Limb (tissue), 2 donors: ENCODE measurements at regions not wholly inside any gene's neighbourhood (a gene's known extent, or its start where the extent isn't known, plus 50 kb on each side); places are given as distances from the start of the nearest gene placed in this dataset.
"Not testable (repeated sequence)": the region's sequence is repeated elsewhere in the genome, so short reads cannot be mapped to it uniquely, and the experiment has no call there.

Experiments used
- DNase-seq, 2 donors: peaks; one replicate each; pipeline ENCODE4 v3.0.0-alpha.2; 2016; ENCODE audit errors: extremely low spot score in 2 of 2

DNA sequence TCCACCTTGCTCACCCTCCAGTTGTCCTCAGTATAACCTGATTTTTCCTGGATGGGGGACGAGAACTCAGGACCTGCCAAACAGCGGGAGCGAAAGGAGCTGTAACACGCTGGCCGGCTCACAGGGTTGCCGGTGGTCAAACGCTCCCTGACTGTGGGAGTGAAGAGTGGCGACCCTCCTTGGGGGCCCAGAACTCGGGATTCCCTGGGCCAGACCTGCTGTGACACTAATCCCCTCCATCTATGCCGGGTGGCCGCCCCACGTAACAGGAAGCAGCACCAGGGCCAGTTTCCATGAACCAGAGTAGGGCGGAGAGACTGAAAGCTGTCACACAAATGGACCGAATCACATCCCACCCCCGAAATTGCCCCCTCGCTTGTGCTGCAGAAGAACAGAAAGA is 1809.2 kb upstream of the ACO1 start:
- no peak for DNase-seq

DNA sequence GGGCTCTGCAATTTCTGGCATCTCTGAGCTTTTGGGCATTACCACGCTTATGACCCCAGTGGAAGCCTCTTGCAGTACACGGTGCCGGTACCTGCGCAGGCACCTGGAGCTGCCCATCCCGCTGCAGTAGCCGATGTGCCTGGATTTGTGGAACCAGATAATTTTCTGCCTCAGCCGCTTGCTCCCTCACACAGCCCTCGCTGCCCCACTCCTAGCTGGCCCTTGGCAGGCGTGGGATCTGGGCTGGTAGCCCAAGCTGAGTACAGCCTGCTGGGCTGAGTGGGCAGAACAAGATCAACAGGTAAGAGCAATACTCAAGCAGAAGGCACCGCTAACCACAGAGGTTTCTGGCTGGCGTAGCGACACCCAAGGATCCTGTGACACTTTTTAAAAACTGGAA is 1808.8 kb upstream of the ACO1 start:
- no peak for DNase-seq

DNA sequence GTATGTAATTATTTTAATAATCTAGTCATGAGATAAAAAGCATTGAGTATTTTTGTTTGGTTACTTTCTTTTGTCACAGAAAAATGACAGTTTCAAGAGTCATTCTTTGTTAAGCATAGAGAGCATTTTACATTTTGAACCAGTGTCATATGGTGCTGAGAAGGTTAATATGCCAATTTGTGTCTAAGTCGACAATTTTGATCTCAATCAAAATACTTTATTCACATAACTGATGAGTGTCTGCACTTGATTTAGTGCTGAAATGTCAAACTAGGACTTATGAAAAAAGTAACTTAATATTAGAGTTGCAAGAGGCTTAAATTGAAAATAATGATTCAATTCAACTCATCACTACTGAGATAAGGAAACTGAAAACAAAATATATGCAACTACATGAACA is 1804.6 kb upstream of the ACO1 start:
- no peak for DNase-seq

DNA sequence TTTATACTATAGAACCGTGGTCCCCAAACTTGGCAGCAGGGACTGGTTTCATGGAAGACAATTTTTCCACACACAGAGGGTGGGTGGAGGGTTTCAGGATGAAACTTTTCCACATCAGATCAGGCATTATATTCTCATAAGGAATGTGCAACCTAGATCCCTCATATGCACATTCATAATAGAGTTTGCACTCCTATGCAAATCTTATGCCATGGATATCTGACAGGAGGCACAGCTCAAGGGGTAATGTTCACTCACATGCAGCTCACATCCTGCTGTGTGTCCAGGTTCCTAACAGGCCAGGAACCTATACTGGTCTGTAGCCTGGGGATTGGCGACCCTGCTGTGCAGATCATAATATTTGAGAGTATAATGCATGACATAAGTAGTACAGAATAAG is 1802.2 kb upstream of the ACO1 start:
- no peak for DNase-seq

DNA sequence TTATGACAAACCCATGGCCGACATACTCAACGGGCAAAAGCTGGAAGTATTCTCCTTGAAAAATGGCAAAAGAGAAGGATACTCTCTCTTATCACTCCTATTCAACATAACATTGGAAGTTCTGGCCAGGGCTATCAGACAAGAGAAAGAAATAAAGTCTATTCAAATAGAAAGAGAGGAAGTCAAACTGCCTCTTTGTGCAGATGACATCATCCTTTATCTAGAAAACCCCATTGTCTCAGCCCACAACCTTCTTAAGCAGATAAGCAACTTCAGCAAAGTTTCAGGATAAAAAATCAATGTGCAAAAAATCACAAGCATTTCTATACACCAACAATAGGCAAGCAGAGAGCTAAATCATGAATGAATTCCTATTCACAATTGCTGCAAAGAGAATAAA is 1799.9 kb upstream of the ACO1 start:
- DNase-seq: no peak

DNA sequence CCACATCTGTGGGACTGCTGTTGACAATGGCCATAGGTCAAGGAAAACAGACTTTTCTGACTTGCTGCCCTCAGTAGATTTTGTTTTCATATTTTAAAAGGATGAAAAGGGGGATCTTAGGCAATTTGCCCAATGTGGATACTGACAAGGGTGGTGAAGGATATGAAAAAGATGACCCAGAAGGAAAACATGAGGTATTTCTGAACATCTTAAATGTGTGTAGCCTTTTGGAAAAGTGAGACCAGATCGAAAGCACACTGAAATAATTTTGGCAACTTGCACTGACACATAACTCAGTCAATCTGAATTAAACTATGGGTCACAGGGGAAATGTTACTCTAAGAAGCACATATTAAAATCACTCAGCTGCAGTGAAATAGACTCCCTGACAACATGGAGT is 1793.0 kb upstream of the ACO1 start:
- DNase-seq: peak in 1 of 2 donors; percentile 23

DNA sequence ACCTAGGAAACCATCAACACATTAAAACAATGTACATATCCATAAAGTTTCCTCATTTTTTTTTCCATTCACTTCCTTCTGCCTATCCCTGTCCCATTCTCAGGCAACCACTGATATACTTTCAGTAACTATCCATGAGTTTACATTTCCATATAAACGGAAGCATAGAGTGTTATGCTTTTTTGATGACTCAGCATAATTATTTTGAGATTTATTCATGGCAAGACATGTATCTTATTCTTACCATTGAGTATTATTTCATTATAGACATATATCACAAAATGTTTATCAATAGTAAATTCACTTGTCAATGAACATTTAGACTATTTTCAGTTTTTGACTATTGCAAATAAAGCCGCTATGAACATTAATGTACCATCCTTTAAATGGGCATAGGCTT is 1786.8 kb upstream of the ACO1 start:
- DNase-seq: no peak

DNA sequence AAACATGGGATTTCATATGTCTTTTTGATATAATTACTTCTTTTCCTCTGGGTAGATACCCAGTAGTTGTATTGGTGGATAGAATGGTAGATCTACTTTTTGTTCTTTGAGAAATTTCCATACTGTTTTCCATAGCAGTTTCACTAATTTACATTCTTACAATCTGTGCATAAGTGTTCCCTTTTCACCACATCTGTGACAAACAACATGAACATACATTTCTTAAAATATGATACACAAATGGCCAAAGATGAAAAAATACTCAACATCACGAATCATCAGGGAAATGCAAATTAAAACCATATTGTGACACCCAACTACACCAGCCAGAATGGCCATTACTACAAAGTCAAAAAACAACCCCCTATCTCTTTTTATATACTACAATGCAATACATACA is 1778.5 kb upstream of the ACO1 start:
- DNase-seq: no peak

DNA sequence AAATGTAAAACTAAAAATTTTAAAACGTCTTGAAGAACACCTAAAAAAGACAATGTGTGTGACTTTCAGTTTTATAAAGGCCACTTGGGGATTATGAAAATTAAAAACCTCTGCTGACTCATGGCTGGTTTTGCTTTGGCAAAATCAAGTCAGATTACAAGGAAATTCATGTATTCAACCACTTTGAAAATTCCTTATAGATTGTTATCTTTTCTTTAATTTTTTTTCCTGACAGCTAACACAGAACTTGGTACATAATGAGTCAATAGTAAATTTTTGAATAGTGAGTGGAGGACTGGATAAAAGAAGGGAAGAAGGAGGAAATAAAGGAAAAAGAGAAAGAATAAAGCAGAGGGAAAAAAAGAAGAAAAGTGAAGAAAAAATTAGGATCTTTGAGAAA is 1774.7 kb upstream of the ACO1 start:
- no peak for DNase-seq

DNA sequence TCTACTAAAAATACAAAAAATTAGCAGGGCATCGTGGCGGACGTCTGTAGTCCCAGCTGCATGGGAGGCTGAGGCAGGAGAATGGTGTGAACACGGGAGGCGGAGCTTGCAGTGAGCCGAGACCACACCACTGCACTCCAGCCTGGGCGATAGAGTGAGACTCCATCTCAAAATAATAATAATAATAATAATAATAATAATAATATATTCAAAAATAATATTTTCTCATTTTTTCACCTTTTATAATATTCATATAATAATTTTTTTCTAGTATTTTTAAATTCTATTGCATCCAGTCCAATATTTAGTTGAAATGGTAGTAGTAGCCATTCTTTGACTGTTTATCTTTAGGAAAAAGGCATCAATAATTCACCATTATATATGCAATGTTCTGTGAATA is 1767.7 kb upstream of the ACO1 start:
- not testable (repeated sequence) for DNase-seq

DNA sequence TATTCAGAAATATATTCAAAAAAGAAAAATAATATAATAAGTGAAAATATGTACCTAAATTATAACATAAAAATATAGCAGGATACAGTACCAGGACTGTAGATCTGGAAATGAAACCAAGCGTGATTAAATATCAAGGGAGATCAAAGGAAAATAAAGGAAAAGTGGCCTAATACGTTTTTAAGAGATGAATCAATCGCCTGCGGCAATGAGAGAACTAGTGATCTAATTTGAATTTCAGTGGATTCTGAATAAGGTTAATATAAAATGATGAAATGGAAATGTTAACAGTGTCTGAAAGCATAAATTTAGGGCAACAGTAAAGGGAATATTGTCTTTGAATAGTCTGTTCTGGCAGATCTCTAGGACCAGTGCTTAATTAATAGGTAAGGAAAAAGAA is 1761.9 kb upstream of the ACO1 start:
- no peak for DNase-seq

DNA sequence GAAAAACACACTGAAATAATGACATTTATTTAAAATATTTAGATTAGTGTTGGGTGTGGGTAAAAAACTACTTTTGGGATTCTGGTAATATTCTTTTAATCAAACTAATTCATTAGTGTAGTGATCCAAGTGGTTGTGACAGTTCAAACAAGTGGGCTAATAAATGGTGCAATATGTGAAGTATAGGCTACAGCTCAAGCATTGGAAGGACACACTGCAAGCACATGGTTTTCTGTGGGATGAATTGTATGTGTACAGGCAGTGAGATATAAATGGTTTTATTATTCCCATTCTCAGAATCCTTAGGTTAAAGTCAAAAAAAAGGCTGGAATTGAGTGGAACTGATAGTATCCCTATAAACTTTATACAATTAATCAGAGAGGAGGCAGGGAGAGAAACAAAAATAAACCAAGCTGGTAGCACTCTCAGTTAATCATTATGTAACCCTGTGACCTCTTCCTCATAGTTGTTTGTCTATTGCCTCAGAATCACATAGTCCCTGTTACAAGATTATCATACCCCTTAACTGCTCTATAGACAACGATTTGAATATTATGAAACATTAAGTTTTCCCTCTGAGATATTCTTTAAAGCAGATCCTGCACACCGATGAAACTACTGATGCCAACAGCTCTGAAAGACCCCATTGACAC is 1755.4 kb upstream of the ACO1 start:
- DNase-seq: no peak

DNA sequence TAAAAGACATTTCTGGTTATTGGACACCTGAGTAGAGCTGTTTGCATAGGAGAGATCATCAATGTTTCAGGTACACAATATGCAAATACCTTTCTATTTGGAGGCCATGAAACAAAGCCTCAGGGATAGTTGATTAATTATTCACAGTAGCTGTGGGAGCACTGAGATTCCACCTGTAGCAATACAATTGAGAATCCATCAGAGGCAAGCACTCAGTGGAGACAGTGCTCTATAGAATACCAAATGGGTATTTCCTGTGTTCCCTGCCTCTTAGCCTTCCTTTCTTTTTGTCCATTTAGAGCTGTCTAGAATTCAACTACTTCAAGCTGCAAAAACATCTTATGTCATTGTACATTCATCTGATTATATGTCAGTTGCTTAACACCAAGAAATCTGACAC is 1754.0 kb upstream of the ACO1 start:
- DNase-seq: no peak

DNA sequence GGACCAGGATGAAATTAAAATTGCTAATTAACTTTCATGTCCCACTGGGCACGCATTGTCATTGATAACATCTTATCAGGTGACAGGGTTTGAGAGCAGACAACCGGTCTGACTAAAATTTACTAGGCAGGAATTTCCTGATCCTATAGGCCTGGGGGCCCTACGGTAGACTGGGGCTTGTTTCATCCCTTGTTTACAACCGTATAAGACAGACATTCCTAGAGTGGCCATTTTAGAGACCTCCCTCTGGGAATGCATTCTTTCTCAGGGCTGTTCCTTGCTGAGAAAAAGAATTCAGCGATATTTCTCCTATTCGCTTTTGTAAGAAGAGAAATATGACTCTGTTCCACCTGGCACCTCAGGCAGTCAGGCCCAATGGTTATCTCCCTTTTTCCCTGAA is 1737.8 kb upstream of the ACO1 start:
- not testable (repeated sequence) for DNase-seq

DNA sequence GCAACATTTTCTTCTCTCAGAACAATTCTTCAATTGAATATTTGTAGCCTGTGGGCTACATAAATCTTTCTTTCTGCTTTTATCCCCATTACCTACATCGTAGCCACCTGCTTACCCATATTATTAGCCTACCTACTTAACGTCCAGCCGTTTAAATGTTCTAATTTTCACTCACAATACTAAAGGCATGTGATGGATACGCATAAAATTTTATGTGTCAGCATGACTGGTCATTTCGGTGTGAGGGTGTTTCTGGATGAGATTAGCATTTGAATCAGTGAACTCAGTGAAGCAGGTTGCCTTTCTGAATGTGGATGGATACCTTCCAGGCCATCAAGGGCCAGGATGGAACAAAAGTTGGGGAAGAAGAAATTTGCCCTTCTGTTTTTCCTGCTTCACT is 1722.5 kb upstream of the ACO1 start:
- no peak for DNase-seq

DNA sequence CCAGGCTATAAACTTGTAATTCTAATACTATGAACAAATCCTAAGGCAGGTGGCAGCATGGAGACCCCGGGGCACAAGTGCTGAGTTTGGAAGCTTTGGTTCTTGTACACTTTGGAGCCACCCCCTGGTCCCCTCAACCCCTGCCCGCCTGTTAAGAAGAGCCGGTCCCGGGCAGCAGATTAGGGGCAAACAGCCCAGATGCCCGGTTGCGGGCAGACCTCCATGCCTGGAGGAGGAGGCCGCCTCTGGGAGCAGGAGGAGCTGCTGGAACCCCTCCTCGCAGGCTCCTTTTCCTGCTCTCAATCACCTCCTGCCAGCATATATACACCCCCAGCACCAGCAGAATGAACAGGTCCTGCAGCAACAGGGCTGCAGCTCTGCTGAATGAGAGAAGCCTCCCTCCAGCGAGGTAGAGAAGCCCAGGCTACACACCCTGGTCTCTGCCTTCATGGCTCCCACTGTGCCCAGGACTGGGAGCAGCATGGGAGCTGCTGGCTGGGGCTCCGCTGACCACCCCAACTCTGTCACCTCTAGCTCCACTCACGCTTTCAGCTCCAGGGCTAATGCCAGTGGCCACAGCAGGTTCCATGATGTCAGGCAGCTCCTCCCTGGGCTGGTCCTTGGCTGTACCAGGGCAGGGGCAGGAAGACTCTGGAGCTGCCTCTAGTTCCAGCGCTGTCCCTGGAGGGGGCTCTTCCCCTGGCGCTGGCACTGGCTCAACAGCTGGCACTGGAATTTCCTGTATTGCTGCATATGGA is 1713.5 kb upstream of the ACO1 start:
- DNase-seq: no peak

DNA sequence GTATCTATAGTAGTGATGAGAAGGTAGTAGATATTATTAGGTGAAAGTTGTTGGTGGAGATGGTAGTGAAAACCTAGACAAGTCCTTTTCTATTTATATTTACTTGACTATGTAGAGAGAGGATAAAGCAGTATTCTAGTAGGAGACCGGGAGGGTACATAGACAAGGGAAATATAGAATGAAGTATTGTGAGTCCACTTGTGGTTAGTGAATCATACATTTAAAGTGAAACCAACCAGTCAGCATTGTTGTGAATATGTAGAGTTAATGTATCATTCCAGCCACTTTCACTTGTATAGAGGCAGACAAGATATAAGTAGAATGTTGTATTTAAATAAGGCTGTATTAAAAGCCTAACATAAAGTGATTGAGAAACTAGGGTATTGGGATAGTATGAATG is 1711.3 kb upstream of the ACO1 start:
- no peak for DNase-seq

DNA sequence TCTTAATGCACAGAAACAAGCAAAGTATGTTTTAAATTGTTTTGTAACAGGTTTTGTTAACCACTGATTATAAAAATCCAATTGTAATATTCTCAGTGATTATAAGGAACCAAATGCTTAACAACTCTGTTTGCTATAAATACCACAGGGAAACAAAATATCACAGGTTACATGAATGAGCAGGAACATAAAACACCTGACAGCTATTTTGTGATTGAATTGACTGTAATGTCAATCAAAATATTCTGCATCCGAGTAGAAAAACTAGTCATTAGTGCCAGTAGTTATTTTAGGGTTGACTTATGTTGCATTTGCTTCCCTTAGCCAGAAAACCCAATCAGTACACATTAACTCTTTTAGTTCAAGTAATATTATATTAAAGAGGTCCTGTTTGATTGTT is 1707.8 kb upstream of the ACO1 start:
- no peak for DNase-seq

DNA sequence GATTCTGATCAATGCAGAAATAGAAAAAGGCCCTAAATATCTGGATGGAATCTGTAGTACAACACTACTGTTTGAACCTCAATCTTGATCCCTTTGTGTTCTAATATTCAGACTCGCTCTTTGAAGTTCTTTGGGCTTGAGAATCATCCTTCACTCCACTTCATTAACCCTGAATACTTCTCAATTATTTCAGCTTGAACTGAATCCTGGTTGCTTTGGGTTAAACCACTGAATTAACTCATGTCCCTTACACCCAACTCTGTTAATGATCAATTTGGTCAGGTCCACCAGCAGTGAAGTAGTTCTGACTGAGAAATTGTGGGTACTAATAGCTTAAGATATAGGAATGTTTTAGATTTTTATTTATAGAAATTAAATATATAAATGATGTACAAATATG is 1707.2 kb upstream of the ACO1 start:
- DNase-seq: no peak

DNA sequence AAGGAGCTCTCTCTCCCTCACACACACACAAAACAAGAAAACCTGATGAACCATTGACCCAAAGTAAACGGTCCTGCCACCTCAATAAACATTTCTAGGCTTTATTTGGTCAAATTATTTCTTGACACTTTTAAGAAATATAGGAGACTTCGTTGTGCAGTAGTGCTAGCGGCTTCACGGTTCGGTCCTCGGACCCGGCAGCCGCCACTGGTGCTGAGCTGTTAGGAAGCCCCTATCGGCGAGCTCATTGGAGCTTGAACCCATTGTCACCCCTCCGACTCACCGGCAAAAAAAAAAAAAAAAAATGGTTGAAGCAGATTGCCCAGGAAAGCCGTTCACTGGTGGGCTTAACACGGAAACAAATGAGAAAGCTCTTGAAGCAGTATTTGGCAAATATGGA is 1695.6 kb upstream of the ACO1 start:
- DNase-seq: no peak

DNA sequence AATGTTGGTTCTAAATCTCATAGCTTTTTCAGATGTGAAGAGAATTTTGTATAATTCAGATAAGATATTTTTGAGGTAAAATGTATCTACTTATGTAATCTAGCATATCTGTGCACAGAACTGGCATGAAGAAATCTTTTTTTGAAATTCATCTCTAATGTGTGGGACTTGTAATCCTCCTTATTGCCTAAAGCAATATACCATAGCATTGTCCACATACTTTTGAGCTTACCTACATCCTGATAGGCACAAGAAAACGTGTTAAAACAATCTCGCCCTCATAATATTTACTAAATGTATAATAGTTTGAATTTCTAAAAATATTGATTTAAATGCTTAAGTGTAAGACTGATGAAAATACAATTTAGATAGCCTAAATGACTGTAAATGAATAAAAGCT is 1686.5 kb upstream of the ACO1 start:
- DNase-seq: no peak

DNA sequence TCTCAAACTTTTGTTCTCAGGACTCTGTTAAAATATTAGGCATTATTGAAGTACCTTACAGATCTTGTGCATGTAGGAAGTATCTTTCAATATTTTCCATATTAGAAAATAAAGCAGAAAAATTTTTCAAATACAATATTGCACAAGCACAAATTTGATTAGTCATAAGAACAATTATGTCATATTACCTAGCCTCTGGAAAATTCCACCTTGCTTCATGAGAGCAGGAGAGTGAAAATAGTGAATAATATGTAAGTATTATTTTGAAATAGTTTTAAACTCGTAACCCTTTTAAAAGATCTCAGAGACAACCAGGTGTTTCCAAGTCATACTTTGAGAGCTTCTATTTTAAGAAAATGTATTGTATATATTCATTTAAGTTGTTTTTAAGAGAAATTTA is 1672.9 kb upstream of the ACO1 start:
- DNase-seq: no peak

DNA sequence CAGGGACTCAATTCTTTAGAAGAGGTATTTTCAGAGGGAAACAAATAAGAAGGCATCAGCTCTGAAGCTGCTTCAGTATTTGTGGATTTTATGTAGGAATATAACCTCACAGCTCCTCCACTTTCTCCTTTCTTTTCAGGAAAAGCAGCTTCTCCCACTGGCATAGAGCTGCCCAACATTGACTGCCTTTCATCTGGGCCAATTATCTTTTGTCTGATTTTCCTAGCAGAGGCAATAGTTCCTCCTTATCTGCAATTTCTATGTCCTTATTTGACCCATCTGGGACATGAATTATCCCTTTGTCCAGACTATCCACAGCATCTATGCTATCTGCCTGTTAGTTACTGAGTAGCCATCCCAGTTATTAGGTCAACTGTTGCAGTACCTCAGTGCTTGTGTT is 1671.2 kb upstream of the ACO1 start:
- DNase-seq: no peak

DNA sequence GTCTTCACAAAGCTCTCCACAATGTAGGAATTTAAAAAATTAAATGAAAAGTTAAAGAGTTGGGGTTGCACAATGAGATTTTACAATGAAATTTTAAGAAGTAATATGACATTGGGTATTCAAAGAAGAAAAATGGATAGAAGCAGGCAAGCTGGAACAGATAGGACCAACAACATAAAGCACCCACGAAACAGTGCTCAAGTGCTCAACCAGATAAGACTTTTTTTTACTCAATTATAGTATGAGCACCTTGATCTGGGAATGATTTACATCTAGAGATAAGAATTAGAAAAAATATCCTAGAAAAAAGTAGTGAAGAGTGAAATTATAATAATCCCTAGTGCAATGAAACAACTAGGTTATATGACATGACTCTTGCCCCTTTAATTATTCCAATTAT is 1670.1 kb upstream of the ACO1 start:
- no peak for DNase-seq
